Astrocyte of the cerebellum (primary cell): ENCODE measurements at regions not wholly inside any gene's neighbourhood (a gene's known extent, or its start where the extent isn't known, plus 50 kb on each side); places are given as distances from the start of the nearest gene placed in this dataset.

Source experiments
- DNase-seq: peaks from one replicate; pipeline ENCODE4 v3.0.0-alpha.2; 2011; ENCODE audit warnings: low read depth
- H3K4me3 ChIP-seq: 2 replicates; pipeline ENCODE4 v1.5.1; 2011; ENCODE audit warnings: mild to moderate bottlenecking, low read depth, low read length, moderate library complexity
- CTCF ChIP-seq: IDR thresholded peaks from 2 replicates; pipeline ENCODE4 v1.5.1; 2012; ENCODE audit warnings: low read length, low read depth, moderate library complexity, mild to moderate bottlenecking; ENCODE audit errors: missing control alignments
- in situ Hi-C: cut with HindIII; loops from 2 replicates; pipeline ENCODE4 v1.10.0; 2017; ENCODE audit warnings: low sequenced_read_pairs

GRCh38 chr14:66383257-66383656, 102.9 kb upstream of the CCDC196 start:
- no peak overlapping the region for H3K4me3 ChIP-seq
- no peak for DNase-seq
- in situ Hi-C loops = no loop called here
- no peak for TF ChIP-seq CTCF

- in situ Hi-C loops = no loop called here
- H3K4me3 ChIP-seq = no peak overlapping the region
- no peak for DNase-seq
- no peak for TF ChIP-seq CTCF
These were observed 102.4 kb upstream of the CCDC196 start for GRCh38 chr14:66383771-66384170.

- H3K4me3 ChIP-seq = no peak overlapping the region
- DNase-seq = no peak
- in situ Hi-C loops = no loop called here
- TF ChIP-seq CTCF = no peak
These were observed 97.7 kb upstream of the CCDC196 start for GRCh38 chr14:66388516-66388915.

GRCh38 chr14:66389481-66389880, 96.7 kb upstream of the CCDC196 start:
- TF ChIP-seq CTCF = no peak
- in situ Hi-C loops = no loop called here
- DNase-seq = no peak
- no peak overlapping the region for H3K4me3 ChIP-seq

- DNase-seq = no peak
- TF ChIP-seq CTCF = no peak
- no peak overlapping the region for H3K4me3 ChIP-seq
- in situ Hi-C loops = no loop called here
These were observed 90.9 kb upstream of the CCDC196 start for GRCh38 chr14:66395300-66395699.

GRCh38 chr14:66396164-66396563, 90.0 kb upstream of the CCDC196 start:
- TF ChIP-seq CTCF = no peak
- in situ Hi-C loops = no loop called here
- H3K4me3 ChIP-seq = no peak overlapping the region
- DNase-seq = no peak

- DNase-seq = no peak
- in situ Hi-C loops = no loop called here
- no peak overlapping the region for H3K4me3 ChIP-seq
- TF ChIP-seq CTCF = no peak
These were observed 87.7 kb upstream of the CCDC196 start for GRCh38 chr14:66398437-66398836.
